GM19372 (cell line): ENCODE measurements at regions not wholly inside any gene's neighbourhood (a gene's known extent, or its start where the extent isn't known, plus 50 kb on each side); places are given as distances from the start of the nearest gene placed in this dataset.

Source experiments
- ATAC-seq: cut with Tn5 transposase; IDR thresholded peaks from one replicate; pipeline ENCODE4 v1.9.1; 2021; ENCODE audit warnings: mild to moderate bottlenecking, low read depth, moderate library complexity; ENCODE audit not compliant: unreplicated experiment

GRCh38 chr16:73262931-73263330 lies 215.0 kb upstream of the ZFHX3 start:
- no peak for ATAC-seq

- ATAC-seq: no peak
Observed at GRCh38 chr16:73255031-73255430, 207.1 kb upstream of the ZFHX3 start.

GRCh38 chr16:73253922-73254480 lies 206.1 kb upstream of the ZFHX3 start:
- ATAC-seq: no peak

GRCh38 chr16:73252446-73252845 lies 204.5 kb upstream of the ZFHX3 start:
- no peak for ATAC-seq

GRCh38 chr16:73251608-73252007 lies 203.7 kb upstream of the ZFHX3 start:
- no peak for ATAC-seq

- no peak for ATAC-seq
Observed at GRCh38 chr16:73248316-73248715, 200.4 kb upstream of the ZFHX3 start.

GRCh38 chr16:73240920-73241319 lies 193.0 kb upstream of the ZFHX3 start:
- ATAC-seq: no peak

GRCh38 chr16:73237601-73238000 lies 189.7 kb upstream of the ZFHX3 start:
- ATAC-seq: no peak

- no peak for ATAC-seq
Observed at GRCh38 chr16:73234496-73234895, 186.6 kb upstream of the ZFHX3 start.

- ATAC-seq: no peak
Observed at GRCh38 chr16:73233846-73234424, 186.0 kb upstream of the ZFHX3 start.

- no peak for ATAC-seq
Observed at GRCh38 chr16:73233329-73233765, 185.4 kb upstream of the ZFHX3 start.

- no peak for ATAC-seq
Observed at GRCh38 chr16:73232555-73233328, 184.8 kb upstream of the ZFHX3 start.

- ATAC-seq: no peak
Observed at GRCh38 chr16:73231944-73232554, 184.1 kb upstream of the ZFHX3 start.

GRCh38 chr16:73231379-73231778 lies 183.5 kb upstream of the ZFHX3 start:
- ATAC-seq: no peak

- ATAC-seq: no peak
Observed at GRCh38 chr16:73230651-73231050, 182.7 kb upstream of the ZFHX3 start.

GRCh38 chr16:73228649-73229048 lies 180.7 kb upstream of the ZFHX3 start:
- no peak for ATAC-seq

- no peak for ATAC-seq
Observed at GRCh38 chr16:73226675-73227074, 178.7 kb upstream of the ZFHX3 start.

- no peak for ATAC-seq
Observed at GRCh38 chr16:73225983-73226382, 178.1 kb upstream of the ZFHX3 start.

GRCh38 chr16:73220836-73221235 lies 172.9 kb upstream of the ZFHX3 start:
- no peak for ATAC-seq

GRCh38 chr16:73219176-73219575 lies 171.2 kb upstream of the ZFHX3 start:
- no peak for ATAC-seq

- ATAC-seq: no peak
Observed at GRCh38 chr16:73217654-73218053, 169.7 kb upstream of the ZFHX3 start.
